Ascending aorta (tissue), 2 donors: ENCODE measurements at regions not wholly inside any gene's neighbourhood (a gene's known extent, or its start where the extent isn't known, plus 50 kb on each side); places are given as distances from the start of the nearest gene placed in this dataset.

ENCODE experiments used
- DNase-seq, 2 donors: peaks; one replicate each; pipeline ENCODE4 v3.0.0-alpha.2; 2019; ENCODE audit warnings: low spot score in 2 of 2
- H3K27ac ChIP-seq, 2 donors: fragments of 200-600 bp; sonication (generic); one replicate each; pipeline ENCODE4 v1.5.1; 2016 to 2017; ENCODE audit warnings: mild to moderate bottlenecking in 1 of 2
- H3K27me3 ChIP-seq: fragments of 200-600 bp; sonication (generic); one replicate; pipeline ENCODE4 v1.5.1; 2017
- H3K36me3 ChIP-seq, 2 donors: fragments of 200-600 bp; sonication (generic); one replicate each; pipeline ENCODE4 v1.5.1; 2016
- H3K4me1 ChIP-seq, 2 donors: fragments of 200-600 bp; sonication (generic); one replicate each; pipeline ENCODE4 v1.5.1; 2016 to 2017; ENCODE audit warnings: mild to moderate bottlenecking in 1 of 2
- H3K4me3 ChIP-seq, 2 donors: fragments of 200-600 bp; sonication (generic); one replicate each; pipeline ENCODE4 v1.5.1; 2016 to 2017; ENCODE audit warnings: mild to moderate bottlenecking in 1 of 2
- H3K9me3 ChIP-seq, 2 donors: fragments of 200-600 bp; sonication (generic); one replicate each; pipeline ENCODE4 v1.5.1; 2016
- CTCF ChIP-seq, 3 experiments: fragments of 200-600 bp in 2 of 3; fragments of 450-650 bp in 1 of 3; sonication (generic) in 2 of 3; IDR thresholded peaks; one replicate each; pipeline ENCODE4 v1.5.1; 2016 to 2019; ENCODE audit warnings: antibody characterized with exemption in 3 of 3, mild to moderate bottlenecking in 1 of 3, moderate library complexity in 1 of 3
- intact Hi-C: fragments of 100-400 bp; cut with DNase I; formaldehyde crosslinking; loops from one replicate; pipeline ENCODE4 v1.15.1; 2023

GRCh38 chr6:137952247-137952646 is 85.2 kb downstream of the TNFAIP3 start:
- Histone ChIP-seq H3K27ac (no peak overlapping the region), H3K9me3 (no peaks in the 10 kb centered on the region), H3K27me3 (no peaks in the 10 kb centered on the region), H3K4me3 (no peak overlapping the region), H3K4me1 (no peaks in the 10 kb centered on the region), H3K36me3 (no peaks in the 10 kb centered on the region)
- DNase-seq: no peak
- TF ChIP-seq CTCF (IDR thresholded peaks at IDR 0.05): no peak
- intact Hi-C loops: no loop called here

- no peak overlapping the region for H3K27ac ChIP-seq
- intact Hi-C loops: no loop called here
- no peaks in the 10 kb centered on the region for H3K27me3 ChIP-seq
- H3K4me1 ChIP-seq: no peaks in the 10 kb centered on the region
- no peak for TF ChIP-seq CTCF (IDR thresholded peaks at IDR 0.05)
- H3K36me3 ChIP-seq: no peaks in the 10 kb centered on the region
- no peak for DNase-seq
- no peak overlapping the region for H3K4me3 ChIP-seq
- no peaks in the 10 kb centered on the region for H3K9me3 ChIP-seq
Observed at GRCh38 chr6:137953761-137954160, 86.7 kb downstream of the TNFAIP3 start.

GRCh38 chr6:137954253-137954652 is 87.2 kb downstream of the TNFAIP3 start:
- intact Hi-C loops: no loop called here

GRCh38 chr6:137956098-137956488 is 89.0 kb downstream of the TNFAIP3 start:
- TF ChIP-seq CTCF (IDR thresholded peaks at IDR 0.05): no peak
- no peak for DNase-seq
- no peak overlapping the region for H3K4me3 ChIP-seq
- H3K27me3 ChIP-seq: no peaks in the 10 kb centered on the region
- no peaks in the 10 kb centered on the region for H3K36me3 ChIP-seq
- intact Hi-C loops: no loop called here
- H3K9me3 ChIP-seq: no peaks in the 10 kb centered on the region
- no peaks in the 10 kb centered on the region for H3K4me1 ChIP-seq
- H3K27ac ChIP-seq: no peak overlapping the region

More at GRCh38 chr6:137954253-137954652, 87.2 kb downstream of the TNFAIP3 start:
- Histone ChIP-seq H3K36me3 (no peaks in the 10 kb centered on the region), H3K4me3 (no peak overlapping the region), H3K4me1 (no peaks in the 10 kb centered on the region), H3K27me3 (no peaks in the 10 kb centered on the region), H3K9me3 (no peaks in the 10 kb centered on the region), H3K27ac (no peak overlapping the region)
- DNase-seq: no peak
- no peak for TF ChIP-seq CTCF (IDR thresholded peaks at IDR 0.05)

- H3K4me3 ChIP-seq: no peak overlapping the region
- no peaks in the 10 kb centered on the region for H3K9me3 ChIP-seq
- no peak overlapping the region for H3K27ac ChIP-seq
- no peaks in the 10 kb centered on the region for H3K36me3 ChIP-seq
- no peak for TF ChIP-seq CTCF (IDR thresholded peaks at IDR 0.05)
- no peaks in the 10 kb centered on the region for H3K27me3 ChIP-seq
- no peak for DNase-seq
- H3K4me1 ChIP-seq: peaks cover 0 to 6% of the 10 kb centered on the region in 2 donors
- intact Hi-C loops: no loop called here
Observed at GRCh38 chr6:137957471-137957870, 90.4 kb downstream of the TNFAIP3 start.
